ENCODE measurements at regions not wholly inside any gene's neighbourhood (a gene's known extent, or its start where the extent isn't known, plus 50 kb on each side); places are given as distances from the start of the nearest gene placed in this dataset.

- DNase-seq (ENCODE audit: low read depth), result peak; percentile 38
These were observed 226.9 kb upstream of the CRY1 start for GRCh38 chr12:107320033-107320928.

- DNase-seq (ENCODE audit: low read depth), result peak; percentile 14
These were observed 227.7 kb upstream of the CRY1 start for GRCh38 chr12:107320929-107321631.

GRCh38 chr12:107322063-107322462 lies 228.7 kb upstream of the CRY1 start:
- DNase-seq (ENCODE audit: low read depth), result no peak

- no peak for DNase-seq (ENCODE audit: low read depth)
These were observed 231.8 kb upstream of the CRY1 start for GRCh38 chr12:107325075-107325608.

GRCh38 chr12:107326237-107326636 lies 232.9 kb upstream of the CRY1 start:
- DNase-seq (ENCODE audit: low read depth), result no peak

GRCh38 chr12:107327651-107328182 lies 234.4 kb upstream of the CRY1 start:
- no peak for DNase-seq (ENCODE audit: low read depth)

GRCh38 chr12:107328442-107329133 lies 235.2 kb upstream of the CRY1 start:
- peak; percentile 44 for DNase-seq (ENCODE audit: low read depth)

GRCh38 chr12:107329569-107330324 lies 236.4 kb upstream of the CRY1 start:
- peak; percentile 9 for DNase-seq (ENCODE audit: low read depth)

- no peak for DNase-seq (ENCODE audit: low read depth)
These were observed 237.6 kb upstream of the CRY1 start for GRCh38 chr12:107330831-107331431.

- DNase-seq (ENCODE audit: low read depth), result no peak
These were observed 238.1 kb upstream of the CRY1 start for GRCh38 chr12:107331471-107331870.

GRCh38 chr12:107331912-107332311 lies 238.6 kb upstream of the CRY1 start:
- DNase-seq (ENCODE audit: low read depth), result no peak

- DNase-seq (ENCODE audit: low read depth), result no peak
These were observed 239.4 kb upstream of the CRY1 start for GRCh38 chr12:107332743-107333142.

GRCh38 chr12:107335802-107336570 lies 242.6 kb upstream of the CRY1 start:
- no peak for DNase-seq (ENCODE audit: low read depth)

GRCh38 chr12:107336695-107337094 lies 243.3 kb upstream of the CRY1 start:
- no peak for DNase-seq (ENCODE audit: low read depth)

GRCh38 chr12:107337346-107338095 lies 244.2 kb upstream of the CRY1 start:
- no peak for DNase-seq (ENCODE audit: low read depth)

GRCh38 chr12:107339487-107339886 lies 246.1 kb upstream of the CRY1 start:
- DNase-seq (ENCODE audit: low read depth), result no peak

- no peak for DNase-seq (ENCODE audit: low read depth)
These were observed 246.6 kb upstream of the CRY1 start for GRCh38 chr12:107339932-107340331.

- no peak for DNase-seq (ENCODE audit: low read depth)
These were observed 247.5 kb upstream of the CRY1 start for GRCh38 chr12:107340898-107341297.

GRCh38 chr12:107344035-107344808 lies 250.9 kb upstream of the CRY1 start:
- peak; percentile 32 for DNase-seq (ENCODE audit: low read depth)
